HL-60 (cell line): ENCODE measurements at regions not wholly inside any gene's neighbourhood (a gene's known extent, or its start where the extent isn't known, plus 50 kb on each side); places are given as distances from the start of the nearest gene placed in this dataset.

Source experiments
- GABPA ChIP-seq: IDR thresholded peaks from 2 replicates; pipeline ENCODE4 v1.6.1; 2012; ENCODE audit warnings: low read depth
- POLR2AphosphoS5 ChIP-seq: IDR thresholded peaks from 2 replicates; pipeline ENCODE4 v1.6.1; 2012; ENCODE audit warnings: low read depth
- SPI1 ChIP-seq: IDR thresholded peaks from 2 replicates; pipeline ENCODE4 v1.6.1; 2012; ENCODE audit warnings: low read depth, mild to moderate bottlenecking, borderline replicate concordance
- TF ChIP-seq, protein P1 (sequence below): IDR thresholded peaks from 2 replicates; pipeline ENCODE4 v1.6.1; 2012; ENCODE audit warnings: low read depth; ENCODE audit not compliant: insufficient replicate concordance
- TF ChIP-seq, protein P2 (sequence below): IDR thresholded peaks from one replicate; pipeline ENCODE4 v1.5.1; 2011; ENCODE audit warnings: low read length, control low read depth, inconsistent platforms; ENCODE audit not compliant: insufficient read depth

- TF ChIP-seq, protein P1, sequence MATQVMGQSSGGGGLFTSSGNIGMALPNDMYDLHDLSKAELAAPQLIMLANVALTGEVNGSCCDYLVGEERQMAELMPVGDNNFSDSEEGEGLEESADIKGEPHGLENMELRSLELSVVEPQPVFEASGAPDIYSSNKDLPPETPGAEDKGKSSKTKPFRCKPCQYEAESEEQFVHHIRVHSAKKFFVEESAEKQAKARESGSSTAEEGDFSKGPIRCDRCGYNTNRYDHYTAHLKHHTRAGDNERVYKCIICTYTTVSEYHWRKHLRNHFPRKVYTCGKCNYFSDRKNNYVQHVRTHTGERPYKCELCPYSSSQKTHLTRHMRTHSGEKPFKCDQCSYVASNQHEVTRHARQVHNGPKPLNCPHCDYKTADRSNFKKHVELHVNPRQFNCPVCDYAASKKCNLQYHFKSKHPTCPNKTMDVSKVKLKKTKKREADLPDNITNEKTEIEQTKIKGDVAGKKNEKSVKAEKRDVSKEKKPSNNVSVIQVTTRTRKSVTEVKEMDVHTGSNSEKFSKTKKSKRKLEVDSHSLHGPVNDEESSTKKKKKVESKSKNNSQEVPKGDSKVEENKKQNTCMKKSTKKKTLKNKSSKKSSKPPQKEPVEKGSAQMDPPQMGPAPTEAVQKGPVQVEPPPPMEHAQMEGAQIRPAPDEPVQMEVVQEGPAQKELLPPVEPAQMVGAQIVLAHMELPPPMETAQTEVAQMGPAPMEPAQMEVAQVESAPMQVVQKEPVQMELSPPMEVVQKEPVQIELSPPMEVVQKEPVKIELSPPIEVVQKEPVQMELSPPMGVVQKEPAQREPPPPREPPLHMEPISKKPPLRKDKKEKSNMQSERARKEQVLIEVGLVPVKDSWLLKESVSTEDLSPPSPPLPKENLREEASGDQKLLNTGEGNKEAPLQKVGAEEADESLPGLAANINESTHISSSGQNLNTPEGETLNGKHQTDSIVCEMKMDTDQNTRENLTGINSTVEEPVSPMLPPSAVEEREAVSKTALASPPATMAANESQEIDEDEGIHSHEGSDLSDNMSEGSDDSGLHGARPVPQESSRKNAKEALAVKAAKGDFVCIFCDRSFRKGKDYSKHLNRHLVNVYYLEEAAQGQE, result no peak
- TF ChIP-seq, protein P2, sequence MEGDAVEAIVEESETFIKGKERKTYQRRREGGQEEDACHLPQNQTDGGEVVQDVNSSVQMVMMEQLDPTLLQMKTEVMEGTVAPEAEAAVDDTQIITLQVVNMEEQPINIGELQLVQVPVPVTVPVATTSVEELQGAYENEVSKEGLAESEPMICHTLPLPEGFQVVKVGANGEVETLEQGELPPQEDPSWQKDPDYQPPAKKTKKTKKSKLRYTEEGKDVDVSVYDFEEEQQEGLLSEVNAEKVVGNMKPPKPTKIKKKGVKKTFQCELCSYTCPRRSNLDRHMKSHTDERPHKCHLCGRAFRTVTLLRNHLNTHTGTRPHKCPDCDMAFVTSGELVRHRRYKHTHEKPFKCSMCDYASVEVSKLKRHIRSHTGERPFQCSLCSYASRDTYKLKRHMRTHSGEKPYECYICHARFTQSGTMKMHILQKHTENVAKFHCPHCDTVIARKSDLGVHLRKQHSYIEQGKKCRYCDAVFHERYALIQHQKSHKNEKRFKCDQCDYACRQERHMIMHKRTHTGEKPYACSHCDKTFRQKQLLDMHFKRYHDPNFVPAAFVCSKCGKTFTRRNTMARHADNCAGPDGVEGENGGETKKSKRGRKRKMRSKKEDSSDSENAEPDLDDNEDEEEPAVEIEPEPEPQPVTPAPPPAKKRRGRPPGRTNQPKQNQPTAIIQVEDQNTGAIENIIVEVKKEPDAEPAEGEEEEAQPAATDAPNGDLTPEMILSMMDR, result no peak
- no peak for TF ChIP-seq POLR2AphosphoS5
- no peak for TF ChIP-seq GABPA
- TF ChIP-seq SPI1, result no peak
Measured at GRCh38 chr13:61700620-61701019, 285.0 kb upstream of the PCDH20 start.
